ENCODE measurements at regions not wholly inside any gene's neighbourhood (a gene's known extent, or its start where the extent isn't known, plus 50 kb on each side); places are given as distances from the start of the nearest gene placed in this dataset.

GRCh38 chr2:57848723-57849122 lies 197.9 kb upstream of the VRK2 start:
- TF ChIP-seq CTCF (conservative IDR thresholded peaks at IDR 0.05; ENCODE audit: low read depth, low read length) (no peak), EZH2 (IDR thresholded peaks at IDR 0.05; ENCODE audit: low read length, unreplicated experiment) (no peak), EZH2phosphoT487 (IDR thresholded peaks at IDR 0.05; ENCODE audit: borderline replicate concordance, low read length) (no peak)
